Endothelial cell of umbilical vein (primary cell): ENCODE measurements at regions not wholly inside any gene's neighbourhood (a gene's known extent, or its start where the extent isn't known, plus 50 kb on each side); places are given as distances from the start of the nearest gene placed in this dataset.

Experiments used
- BruUV-seq: library from RNA; stranded (reverse); fragments of 400-500 nt; replicated peaks from 2 replicates; lab custom pipeline; 2021; lab: Mats Ljungman, UMichigan
- CTCF ChIA-PET: fragments of 300-600, 350-600 bp; sonication (Branson Sonifier 250); formaldehyde crosslinking; loops from one replicate; lab custom pipeline; 2021; ENCODE audit warnings: antibody characterized with exemption, inconsistent platforms; lab: Charles Lee
- POLR2A ChIA-PET: fragments of 300-600, 350-600 bp; sonication (Branson Sonifier 250); formaldehyde crosslinking; loops from one replicate; lab custom pipeline; 2021; ENCODE audit warnings: antibody characterized with exemption, inconsistent platforms; lab: Charles Lee
- DNase-seq: peaks from one replicate; pipeline ENCODE4 v3.0.0-alpha.2; 2011; ENCODE audit warnings: low read depth, low spot score
- FAIRE-seq: peaks from 2 replicates; lab custom pipeline; 2011; peaks lifted over from hg19 to GRCh38; lab: Jason Lieb, UNC
- H2AFZ ChIP-seq: 2 replicates; pipeline ENCODE4 v1.6.0; 2012; ENCODE audit warnings: low read depth, low read length, control low read depth, inconsistent platforms
- H3K27ac ChIP-seq: 2 replicates; pipeline ENCODE4 v1.5.1; 2011; ENCODE audit warnings: low read depth, mild to moderate bottlenecking, control low read depth, low read length, moderate library complexity; ENCODE audit not compliant: insufficient read depth
- H3K27me3 ChIP-seq, 2 experiments: 2 replicates each; pipeline versions ENCODE4 v1.6.0 to v1.6.1; 2011; ENCODE audit warnings: low read length in 2 of 2, mixed read lengths in 1 of 2; ENCODE audit not compliant: control insufficient read depth in 2 of 2, insufficient read depth in 2 of 2
- H3K36me3 ChIP-seq, 2 experiments: 2 replicates in 1 of 2; 3 replicates in 1 of 2; pipeline ENCODE4 v1.5.1; 2011; ENCODE audit warnings: low read length in 2 of 2, mild to moderate bottlenecking in 1 of 2, moderate library complexity in 1 of 2; ENCODE audit not compliant: control insufficient read depth in 2 of 2, insufficient read depth in 2 of 2; ENCODE audit errors: extremely low read depth in 1 of 2
- H3K4me1 ChIP-seq: 3 replicates; pipeline ENCODE4 v1.5.1; 2011; ENCODE audit warnings: mild to moderate bottlenecking, low read length; ENCODE audit not compliant: control insufficient read depth, insufficient read depth; ENCODE audit errors: extremely low read depth
- H3K4me2 ChIP-seq: 2 replicates; pipeline ENCODE4 v1.6.1; 2011; ENCODE audit warnings: low read length, control low read depth, mixed read lengths; ENCODE audit not compliant: insufficient read depth
- H3K4me3 ChIP-seq, 3 experiments: fragments of 200-600 bp in 1 of 3; sonication (generic), shearing (Covaris generic) in 1 of 3; replicated peaks in 1 of 3; 2 replicates each; pipeline ENCODE4 v1.5.1; 2011 to 2016; ENCODE audit warnings: control low read depth in 3 of 3, low read length in 3 of 3, mild to moderate bottlenecking in 2 of 3, inconsistent platforms in 1 of 3, low read depth in 1 of 3, moderate library complexity in 1 of 3; ENCODE audit not compliant: insufficient read depth in 1 of 3
- H3K79me2 ChIP-seq: 2 replicates; pipeline ENCODE4 v1.6.0; 2012; ENCODE audit warnings: low read length, inconsistent platforms; ENCODE audit not compliant: control insufficient read depth, insufficient read depth
- H3K9ac ChIP-seq: replicated peaks from 2 replicates; pipeline ENCODE3; 2011; ENCODE audit warnings: low read length, control low read depth; ENCODE audit not compliant: insufficient read depth; ENCODE audit errors: extremely low read depth
- H3K9me1 ChIP-seq: replicated peaks from 3 replicates; pipeline ENCODE4 v1.6.0; 2011; ENCODE audit warnings: mild to moderate bottlenecking, low read length; ENCODE audit not compliant: control insufficient read depth, insufficient read depth; ENCODE audit errors: extremely low read depth
- H3K9me3 ChIP-seq: replicated peaks from 2 replicates; pipeline ENCODE4 v1.5.1; 2012; ENCODE audit warnings: low read length, inconsistent platforms; ENCODE audit not compliant: control insufficient read depth, insufficient read depth
- H4K20me1 ChIP-seq: replicated peaks from 2 replicates; pipeline ENCODE3; 2011; ENCODE audit warnings: mild to moderate bottlenecking, low read length; ENCODE audit not compliant: control insufficient read depth, insufficient read depth; ENCODE audit errors: extremely low read depth
- CTCF ChIP-seq, 2 donors: IDR thresholded peaks; 1 replicate in 1 of 2; 2 replicates in 1 of 2; pipeline ENCODE4 v1.5.1; 2011; ENCODE audit warnings: low read length in 2 of 2, mild to moderate bottlenecking in 2 of 2, moderate library complexity in 2 of 2, control low read depth in 1 of 2, inconsistent platforms in 1 of 2, low read depth in 1 of 2; ENCODE audit not compliant: insufficient read depth in 1 of 2; ENCODE audit errors: extremely low read depth in 1 of 2
- EZH2 ChIP-seq: IDR thresholded peaks from 2 replicates; pipeline ENCODE4 v1.6.1; 2012; ENCODE audit warnings: borderline replicate concordance, low read depth, mild to moderate bottlenecking, moderate library complexity, low read length, inconsistent platforms; ENCODE audit not compliant: severe bottlenecking
- FOS ChIP-seq: IDR thresholded peaks from 2 replicates; pipeline ENCODE4 v1.6.1; 2011; ENCODE audit warnings: mild to moderate bottlenecking, low read length, moderate library complexity, borderline replicate concordance; ENCODE audit not compliant: insufficient read depth
- GATA2 ChIP-seq: IDR thresholded peaks from 2 replicates; pipeline ENCODE4 v1.7.0; 2011; ENCODE audit warnings: low read depth, mild to moderate bottlenecking, moderate library complexity, mixed read lengths, low read length; ENCODE audit not compliant: insufficient read length, insufficient read depth
- JUN ChIP-seq: IDR thresholded peaks from 2 replicates; pipeline ENCODE4 v1.6.1; 2011; ENCODE audit warnings: borderline replicate concordance, low read depth; ENCODE audit not compliant: insufficient read length, insufficient read depth
- MAX ChIP-seq: IDR thresholded peaks from 2 replicates; pipeline ENCODE4 v1.6.1; 2011; ENCODE audit not compliant: insufficient read depth, insufficient read length
- MYC ChIP-seq: IDR thresholded peaks from one replicate; pipeline ENCODE4 v1.6.1; 2011; ENCODE audit warnings: mild to moderate bottlenecking, low read depth, low read length
- POLR2A ChIP-seq: IDR thresholded peaks from 2 replicates; pipeline ENCODE4 v1.6.1; 2012; ENCODE audit warnings: low read depth, mild to moderate bottlenecking, control low read depth, low read length
- POLR2AphosphoS5 ChIP-seq: IDR thresholded peaks from 2 replicates; pipeline ENCODE4 v1.6.1; 2012; ENCODE audit warnings: low read depth, mild to moderate bottlenecking, control low read depth, low read length, moderate library complexity; ENCODE audit not compliant: insufficient read depth
- dilution Hi-C: fragments of 300-500 bp; cut with MboI; formaldehyde crosslinking; loops from one replicate; pipeline ENCODE4 v1.15.0; 2019; ENCODE audit warnings: low sequenced_read_pairs; ENCODE audit not compliant: extremely low pct_ligation_motif_present
- intact Hi-C: fragments of 100-400 bp; cut with micrococcal nuclease; formaldehyde crosslinking; loops from one replicate; pipeline ENCODE4 v1.10.0; 2022

- Histone ChIP-seq H3K27me3 (no peaks in the 10 kb centered on the region), H3K4me2 (no peak overlapping the region), H4K20me1 (no peaks in the 10 kb centered on the region), H2AFZ (no peak overlapping the region), H3K9ac (no peak overlapping the region), H3K9me3 (peaks cover 1% of the 10 kb centered on the region), H3K4me1 (no peaks in the 10 kb centered on the region), H3K4me3 (no peak overlapping the region), H3K79me2 (no peaks in the 10 kb centered on the region), H3K27ac (no peak overlapping the region), H3K36me3 (no peaks in the 10 kb centered on the region), H3K9me1 (no peaks in the 10 kb centered on the region)
- intact Hi-C loops (no loop called here), dilution Hi-C loops (no loop called here)
- ChIA-PET CTCF (no interaction called here), POLR2A (no interaction called here)
- FAIRE-seq (no peak), DNase-seq (no peak)
- BruUV-seq, result no TSS peak
- no peak for TF ChIP-seq GATA2
- TF ChIP-seq JUN, result no peak
- no peak for TF ChIP-seq POLR2AphosphoS5
- TF ChIP-seq MAX, result no peak
- no peak for TF ChIP-seq MYC
- TF ChIP-seq POLR2A, result no peak
- TF ChIP-seq EZH2, result no peak
- TF ChIP-seq FOS, result no peak
Measured at GRCh38 chr22:49028111-49028510, 799.6 kb downstream of the BRD1 start.

GRCh38 chr22:49027368-49027670 is 800.4 kb downstream of the BRD1 start:
- Histone ChIP-seq H3K9me1 (no peaks in the 10 kb centered on the region), H3K9ac (no peak overlapping the region), H3K9me3 (peaks cover 1% of the 10 kb centered on the region), H3K4me3 (no peak overlapping the region), H2AFZ (no peak overlapping the region), H3K4me1 (no peaks in the 10 kb centered on the region), H3K36me3 (no peaks in the 10 kb centered on the region), H4K20me1 (no peaks in the 10 kb centered on the region), H3K27me3 (no peaks in the 10 kb centered on the region), H3K4me2 (no peak overlapping the region), H3K27ac (no peak overlapping the region), H3K79me2 (no peaks in the 10 kb centered on the region)
- ChIA-PET POLR2A (no interaction called here), CTCF (no interaction called here)
- FAIRE-seq (no peak), DNase-seq (no peak)
- dilution Hi-C loops (no loop called here), intact Hi-C loops (no loop called here)
- no TSS peak for BruUV-seq
- no peak for TF ChIP-seq EZH2
- TF ChIP-seq JUN, result no peak
- no peak for TF ChIP-seq FOS
- no peak for TF ChIP-seq CTCF (IDR thresholded peaks at IDR 0.05; ENCODE audit: extremely low read depth in 1 of 2, insufficient read depth in 1 of 2, low read depth in 1 of 2, low read length in 2 of 2)
- no peak for TF ChIP-seq MAX
- TF ChIP-seq GATA2, result no peak
- TF ChIP-seq MYC, result no peak
- TF ChIP-seq POLR2A, result no peak
- TF ChIP-seq POLR2AphosphoS5, result no peak
